RCC 7860 (cell line): ENCODE measurements at regions not wholly inside any gene's neighbourhood (a gene's known extent, or its start where the extent isn't known, plus 50 kb on each side); places are given as distances from the start of the nearest gene placed in this dataset.

Experiments used
- DNase-seq: peaks from one replicate; pipeline ENCODE4 v3.0.0-alpha.2; 2015; ENCODE audit warnings: low spot score
- FAIRE-seq: peaks from 2 replicates; lab custom pipeline; 2012; peaks lifted over from hg19 to GRCh38; lab: Jason Lieb, UNC

DNA sequence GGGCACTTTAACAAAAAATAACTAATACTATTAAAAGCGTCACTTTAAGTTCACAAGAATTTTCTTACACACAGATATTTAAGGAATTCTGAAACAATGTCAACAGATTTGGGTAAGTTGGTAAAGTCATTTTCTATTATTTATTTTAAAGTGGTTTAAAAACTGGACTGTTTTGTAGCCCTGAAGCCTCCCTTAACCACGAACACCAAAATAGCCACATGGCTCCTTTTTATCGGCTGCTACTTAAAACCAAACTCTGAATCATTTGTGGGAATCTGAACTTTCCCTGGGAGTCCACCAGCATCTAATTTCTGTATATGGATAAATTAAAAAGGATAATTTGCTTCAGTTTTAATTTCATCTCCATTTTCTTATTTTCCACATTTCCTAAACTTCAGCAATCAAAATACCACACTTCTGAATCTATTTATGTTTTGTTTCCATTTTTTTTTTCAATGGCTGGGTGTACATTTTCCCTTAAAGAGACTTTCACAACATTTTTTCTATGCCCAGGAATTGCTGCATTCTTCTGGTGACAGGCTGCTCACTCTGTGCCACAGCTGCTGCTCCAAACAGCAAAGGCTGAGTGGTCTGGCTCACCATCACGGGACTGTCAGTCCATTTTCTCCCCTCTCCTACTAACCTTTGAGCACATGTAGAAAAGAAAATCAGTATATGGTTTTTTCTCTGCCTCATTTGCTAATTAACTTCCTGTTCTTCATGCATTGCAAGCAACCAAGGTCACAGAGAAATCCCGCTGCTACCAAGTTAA lies 255.5 kb upstream of the KCNJ16 start:
- DNase-seq (no peak), FAIRE-seq (peak; percentile 69)

DNA sequence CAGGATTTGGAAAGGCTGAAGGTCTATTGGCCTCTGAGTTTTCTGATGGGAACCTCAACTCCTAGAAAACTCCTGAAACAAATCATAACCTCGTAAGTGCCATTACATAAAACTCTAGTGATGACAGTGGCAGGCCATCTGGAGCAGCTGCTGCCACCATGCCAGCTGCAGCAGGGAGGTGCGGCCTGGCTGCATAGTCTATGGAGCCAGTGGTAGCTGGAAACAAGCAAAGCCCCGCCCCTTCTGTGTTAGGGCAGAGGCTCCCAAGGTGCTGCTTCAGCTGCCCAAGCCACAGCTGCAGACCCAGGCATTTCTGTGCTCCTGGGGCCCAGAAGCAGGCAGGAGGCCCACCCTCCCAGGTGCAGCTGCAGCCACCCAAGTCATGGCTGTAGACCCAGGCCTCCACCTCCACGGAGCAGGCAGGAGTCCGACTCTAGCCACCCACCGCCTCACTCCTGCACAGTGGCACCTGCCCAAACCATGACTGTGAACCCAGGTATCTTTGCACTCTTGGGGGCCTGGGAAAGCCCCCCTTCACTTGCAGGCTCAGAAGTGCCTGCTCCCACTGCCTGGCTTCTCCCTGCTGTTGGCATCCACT lies 254.1 kb upstream of the KCNJ16 start:
- FAIRE-seq = no peak

DNA sequence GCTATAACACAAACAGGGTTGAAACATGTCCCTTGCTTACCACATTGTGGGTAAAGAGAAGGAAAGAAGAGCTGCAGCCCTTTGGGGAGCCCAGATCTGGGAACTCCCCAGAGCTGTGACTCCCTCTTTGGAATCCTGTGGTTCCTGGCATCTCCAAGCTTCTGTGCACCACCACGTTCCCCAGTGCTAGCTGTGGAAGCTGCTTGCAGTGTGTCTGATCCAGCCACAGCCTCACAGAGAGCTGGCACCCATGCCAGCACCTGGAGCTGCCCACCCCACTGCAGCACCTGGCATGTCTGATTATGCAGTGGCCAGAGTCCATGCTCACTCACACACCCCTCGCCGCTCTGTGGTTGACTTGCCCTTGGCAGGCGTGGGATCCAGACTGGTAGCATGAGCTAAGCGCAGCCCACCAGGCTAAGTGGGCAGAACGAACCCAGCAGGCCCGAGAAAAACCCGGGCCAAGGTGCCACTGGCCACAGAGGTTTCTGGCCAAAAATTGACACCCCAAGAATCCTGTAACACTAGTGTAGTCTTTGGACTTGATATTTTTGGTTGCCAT lies 252.6 kb upstream of the KCNJ16 start:
- no peak for DNase-seq
- FAIRE-seq = no peak

More for the DNA sequence above, 254.1 kb upstream of the KCNJ16 start:
- DNase-seq = no peak

DNA sequence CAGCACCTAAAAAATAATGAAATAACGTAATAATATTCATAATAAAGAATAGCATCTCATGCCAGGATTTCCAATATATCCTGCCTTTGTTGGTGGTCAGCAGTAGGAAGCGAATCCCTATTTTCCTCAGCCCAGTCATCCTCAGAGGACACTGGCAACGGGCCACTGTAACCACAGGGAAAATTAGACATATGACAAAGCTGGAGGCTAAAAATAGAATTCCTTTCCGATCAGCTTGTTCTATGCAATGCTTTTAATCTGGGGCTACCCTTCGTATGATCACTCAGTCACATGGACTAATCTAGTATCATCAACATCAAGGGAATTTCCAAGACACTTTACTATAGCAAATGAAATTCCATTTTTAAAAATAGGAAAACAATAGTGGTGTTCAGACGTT lies 246.9 kb upstream of the KCNJ16 start:
- DNase-seq (peak; percentile 57), FAIRE-seq (peak; percentile 78)

DNA sequence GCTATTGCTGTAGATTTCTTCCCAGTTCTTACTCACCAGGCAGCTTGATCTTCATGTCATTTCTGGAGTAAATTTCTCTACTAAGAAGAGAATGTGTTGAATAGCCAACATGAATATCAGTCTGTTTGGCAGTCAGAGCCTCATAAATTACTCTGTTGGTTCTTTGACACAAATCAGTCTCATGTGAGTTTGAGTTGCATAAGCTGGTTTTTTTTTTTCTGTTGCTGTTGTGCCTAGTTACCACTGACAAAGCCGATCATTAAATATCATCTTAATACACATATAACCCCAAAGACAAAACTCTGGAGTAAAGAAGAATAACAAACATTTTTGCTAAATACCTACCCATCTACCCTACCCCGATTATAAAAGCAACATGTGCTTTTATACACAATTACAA lies 240.5 kb upstream of the KCNJ16 start:
- no peak for DNase-seq
- FAIRE-seq = no peak

DNA sequence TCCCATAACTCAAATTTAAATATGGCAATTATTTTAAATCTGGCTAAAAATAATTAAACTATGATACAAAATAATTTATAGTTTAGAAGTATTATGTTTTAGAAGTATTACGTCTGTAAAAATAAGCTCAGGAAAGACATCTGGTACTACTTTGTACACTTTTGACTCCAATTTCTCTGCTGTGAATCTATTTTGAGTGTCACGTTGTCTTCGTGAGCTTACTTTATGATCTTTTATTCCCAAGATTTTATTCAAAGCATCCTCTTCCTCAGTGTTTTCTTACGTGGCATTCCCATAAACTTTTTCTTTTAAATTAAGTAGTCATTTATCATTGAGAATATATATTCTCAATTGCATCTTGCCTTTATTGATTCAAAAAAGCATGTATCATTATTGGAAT lies 223.3 kb upstream of the KCNJ16 start:
- FAIRE-seq (no peak), DNase-seq (no peak)

DNA sequence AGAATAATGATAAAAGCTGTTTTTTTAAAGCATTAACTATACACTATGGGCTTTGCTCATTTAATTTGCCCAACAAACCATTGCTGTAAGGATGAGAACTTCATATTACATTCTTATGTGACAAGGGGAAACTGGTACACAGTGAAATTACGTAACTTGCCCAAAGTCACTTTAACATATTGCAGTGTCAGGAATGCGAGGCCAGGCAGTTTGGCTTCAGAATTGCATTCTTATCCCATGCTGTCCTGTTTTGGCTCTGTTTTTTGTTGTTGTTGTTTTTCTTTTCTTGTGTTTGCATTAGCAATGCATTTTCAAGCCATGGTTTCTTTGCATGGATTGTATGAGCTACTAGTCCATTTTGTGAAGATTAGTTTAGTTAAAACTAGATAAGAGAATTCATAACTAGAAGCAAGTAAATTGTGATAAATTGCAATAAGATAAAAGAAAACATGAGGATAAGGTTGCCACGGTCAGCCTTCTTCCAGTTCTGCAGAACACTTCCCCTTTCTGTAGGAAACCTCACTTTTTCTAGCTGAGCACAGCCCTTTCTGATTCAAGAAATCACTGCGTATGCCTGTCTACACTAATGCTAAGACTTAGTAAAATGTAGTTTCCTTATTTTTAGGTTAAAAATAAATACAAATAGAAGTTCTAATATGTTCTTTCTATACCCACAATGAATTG lies 221.3 kb upstream of the KCNJ16 start:
- no peak for DNase-seq
- FAIRE-seq = no peak

DNA sequence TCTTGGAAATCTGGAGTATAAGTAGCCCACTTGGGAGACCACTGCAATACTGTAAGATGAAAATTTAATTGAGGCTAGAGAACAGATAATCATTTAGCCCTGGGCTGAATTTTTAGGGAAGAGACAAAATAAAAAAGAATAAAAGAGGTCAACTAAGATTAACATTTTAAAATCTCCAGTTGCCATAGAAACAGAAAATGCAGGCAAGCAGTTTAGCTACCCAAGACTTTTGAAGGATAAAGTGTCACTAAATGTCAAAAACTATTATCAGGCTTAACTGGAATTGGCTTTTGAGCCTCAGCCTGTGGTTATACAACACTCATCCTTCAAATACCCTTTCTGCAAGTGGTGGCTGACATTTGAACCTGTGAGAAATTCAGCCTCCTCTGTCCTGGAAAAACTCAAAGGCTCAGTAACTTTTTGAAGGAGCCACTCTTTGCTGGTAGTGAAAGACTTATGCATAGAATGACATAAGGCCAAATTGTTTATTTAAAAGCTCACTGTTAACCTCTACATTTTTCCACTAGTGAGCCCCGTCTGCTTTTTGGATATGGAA lies 220.7 kb upstream of the KCNJ16 start:
- no peak for FAIRE-seq
- no peak for DNase-seq

DNA sequence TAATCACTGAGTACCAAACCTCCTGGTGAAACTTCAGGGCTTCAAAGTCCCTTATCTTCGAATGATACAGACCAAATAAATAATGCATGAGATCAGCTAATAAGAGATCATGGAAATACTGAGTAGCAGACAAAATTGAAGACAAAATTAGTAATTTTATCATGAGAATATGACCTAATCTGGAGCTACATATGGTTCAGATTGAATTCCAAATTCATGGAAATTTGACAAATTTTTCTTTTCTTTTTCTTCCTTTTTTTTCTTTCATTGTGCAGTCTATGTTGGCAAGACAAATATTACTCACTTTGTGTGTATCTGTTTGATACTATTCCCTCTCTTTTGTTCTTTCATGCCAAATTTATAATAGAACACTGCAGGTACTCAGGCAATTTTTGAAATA lies 218.1 kb upstream of the KCNJ16 start:
- FAIRE-seq = no peak
- DNase-seq = no peak

DNA sequence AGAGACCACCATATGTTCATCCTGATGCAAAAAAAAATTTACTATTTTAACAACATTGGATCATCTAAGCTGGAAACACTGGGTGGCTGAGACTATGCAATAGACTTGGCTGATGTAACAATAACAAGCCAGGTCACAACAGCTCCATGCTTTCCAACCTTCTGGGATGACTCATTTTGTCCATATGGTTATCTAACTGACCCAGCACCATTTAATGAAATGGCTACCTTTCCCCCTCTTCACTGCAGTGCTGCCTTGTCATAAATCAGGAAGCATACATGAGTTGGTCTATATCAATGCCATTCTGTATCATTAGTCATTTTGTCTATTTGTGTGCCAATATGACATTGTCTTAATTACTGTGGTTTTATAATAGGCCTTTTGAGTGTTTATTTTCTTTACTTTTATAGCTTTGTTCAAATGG lies 217.6 kb upstream of the KCNJ16 start:
- peak; percentile 53 for FAIRE-seq
- DNase-seq = peak; percentile 71

DNA sequence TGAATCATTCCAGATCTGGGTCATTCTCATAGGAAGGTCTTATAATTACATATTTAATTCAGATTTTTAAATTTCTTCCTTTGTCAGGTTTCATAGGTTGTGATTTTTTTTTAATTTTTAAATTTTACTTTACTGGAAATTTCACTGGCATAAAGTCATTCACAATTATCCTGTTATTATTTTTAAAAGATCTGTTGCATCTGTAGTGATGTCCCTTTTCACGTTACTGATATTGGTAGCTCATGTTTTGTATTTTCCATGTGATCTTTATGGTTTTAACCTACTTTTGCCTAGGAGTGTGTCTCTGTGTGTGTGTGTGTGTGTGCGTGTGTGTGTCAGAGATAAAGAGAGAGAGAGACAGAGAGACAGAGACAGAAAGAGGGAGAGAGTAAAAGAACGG lies 216.6 kb upstream of the KCNJ16 start:
- DNase-seq = no peak
- FAIRE-seq = no peak

DNA sequence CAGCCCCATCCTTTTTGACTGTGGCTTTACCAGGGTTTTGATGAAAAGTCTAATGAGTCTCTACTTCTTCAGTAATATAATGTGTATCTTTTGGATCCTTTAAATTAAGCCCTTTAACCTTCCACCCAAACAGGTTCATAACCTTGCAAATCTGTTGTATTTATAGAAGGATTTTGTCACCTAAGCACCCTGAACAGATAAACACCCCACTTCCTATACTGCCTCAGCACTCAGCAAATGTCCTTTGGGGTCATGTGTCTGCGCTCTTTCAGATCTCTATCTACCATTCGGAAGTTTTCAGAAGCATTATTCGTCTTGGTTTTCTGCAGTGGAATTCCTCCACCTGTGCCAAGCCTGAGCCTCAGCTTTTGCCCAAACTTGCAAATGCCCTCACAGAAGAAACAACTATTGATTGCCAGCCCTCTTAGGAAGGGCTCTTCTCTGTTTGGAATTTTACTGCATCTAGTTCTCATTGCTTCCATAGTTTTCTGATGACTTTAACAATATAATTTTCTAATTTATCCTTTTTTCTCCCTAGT lies 214.8 kb upstream of the KCNJ16 start:
- FAIRE-seq (no peak), DNase-seq (no peak)

DNA sequence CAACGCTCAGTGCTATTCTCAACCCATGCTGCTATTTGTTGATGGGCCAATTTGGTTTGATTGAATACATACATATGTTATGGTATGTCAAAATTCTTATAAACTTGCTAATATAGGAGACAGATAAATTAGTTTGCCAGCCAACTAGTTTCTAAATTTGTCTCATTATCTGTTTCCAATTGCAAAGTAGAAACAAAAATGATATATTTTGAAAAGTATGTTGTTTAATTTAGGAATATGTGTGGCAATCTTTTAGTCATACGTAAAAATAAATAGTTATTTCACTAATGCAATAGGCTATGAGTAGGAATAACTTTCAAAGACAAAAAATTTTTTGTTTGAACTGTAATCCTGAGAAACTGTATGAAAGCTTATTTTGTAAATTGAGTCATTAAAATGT lies 210.6 kb upstream of the KCNJ16 start:
- FAIRE-seq = no peak
- DNase-seq = no peak

DNA sequence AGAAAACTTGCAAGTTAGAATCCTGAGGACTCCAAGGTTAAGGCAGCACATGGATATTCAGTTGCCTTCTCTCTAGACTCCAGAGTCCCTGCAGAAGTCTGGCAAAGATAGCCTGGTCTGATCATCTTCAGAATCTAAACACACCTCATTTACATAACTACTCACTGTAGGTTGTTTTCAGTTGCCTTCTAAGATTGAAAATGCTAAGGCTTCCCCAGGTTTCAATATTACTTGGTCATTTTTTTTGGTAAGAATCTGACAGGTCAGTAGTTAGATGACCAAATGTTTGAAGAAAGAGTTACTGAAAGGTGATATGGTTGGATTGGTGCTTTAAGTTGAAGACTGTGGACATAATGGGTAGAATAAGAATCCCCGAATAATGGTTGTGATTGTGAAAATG lies 205.4 kb upstream of the KCNJ16 start:
- DNase-seq (peak; percentile 7), FAIRE-seq (no peak)

DNA sequence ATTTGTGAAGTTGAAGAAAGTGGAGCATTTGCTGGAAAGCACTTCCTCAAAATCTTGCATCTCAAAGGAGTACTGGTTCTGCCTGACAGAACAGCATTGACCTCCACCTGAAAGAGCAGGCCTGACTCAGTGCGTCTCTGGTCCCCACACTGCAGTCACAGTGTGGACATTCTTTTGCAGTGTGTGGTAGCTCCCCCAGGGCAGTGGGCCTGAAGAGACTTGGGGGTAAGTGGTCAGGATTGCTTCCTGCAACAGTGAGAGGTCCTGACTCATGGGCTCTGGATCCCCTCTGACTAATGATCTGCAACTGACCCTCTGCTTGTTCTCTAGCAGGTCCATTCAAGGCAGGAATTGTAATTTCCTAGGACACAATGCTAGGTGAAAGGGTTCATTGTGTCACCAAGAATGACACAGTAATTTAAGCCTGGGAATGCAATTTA lies 204.9 kb upstream of the KCNJ16 start:
- FAIRE-seq (peak; percentile 98), DNase-seq (peak; percentile 99)

DNA sequence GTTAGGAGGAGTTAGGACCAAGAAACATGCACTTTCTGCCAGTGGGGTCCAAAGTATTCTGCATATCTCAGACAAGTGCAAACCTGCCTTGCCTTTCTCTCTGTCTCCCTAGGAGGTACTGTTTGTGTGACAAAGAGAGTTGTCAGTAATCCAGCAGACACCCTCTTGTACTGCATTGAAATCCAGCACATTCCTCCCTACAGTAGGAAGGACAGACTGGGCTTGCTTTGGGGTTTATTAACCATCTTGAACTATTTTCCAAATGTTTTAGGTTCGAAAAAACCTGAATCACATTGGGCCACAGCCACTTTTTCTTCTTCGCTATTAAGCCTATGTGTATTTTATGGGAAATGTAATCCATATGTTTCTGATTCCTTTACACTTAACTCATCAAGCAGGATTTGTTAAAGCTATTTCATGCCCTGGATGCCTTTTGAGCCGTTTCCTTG lies 204.2 kb upstream of the KCNJ16 start:
- FAIRE-seq (no peak), DNase-seq (peak; percentile 46)

DNA sequence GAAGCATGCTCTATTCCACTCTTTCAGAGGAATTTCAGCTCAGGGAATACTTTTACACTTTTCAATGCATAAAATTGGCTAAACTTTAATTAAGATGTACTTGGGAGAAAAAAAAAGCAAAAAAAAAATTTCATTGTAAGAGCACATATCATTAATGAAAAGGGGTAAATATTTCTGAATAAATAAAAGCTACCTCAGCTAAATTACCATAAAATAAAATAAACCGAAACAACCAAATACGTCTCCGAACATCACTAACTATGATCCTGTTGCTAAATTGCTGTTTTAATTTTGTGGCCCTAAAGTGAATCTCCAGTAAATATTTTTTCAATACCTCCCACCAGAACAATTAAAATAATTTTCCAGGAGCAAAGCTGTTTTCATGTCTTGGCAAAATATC lies 203.7 kb upstream of the KCNJ16 start:
- DNase-seq (no peak), FAIRE-seq (no peak)

DNA sequence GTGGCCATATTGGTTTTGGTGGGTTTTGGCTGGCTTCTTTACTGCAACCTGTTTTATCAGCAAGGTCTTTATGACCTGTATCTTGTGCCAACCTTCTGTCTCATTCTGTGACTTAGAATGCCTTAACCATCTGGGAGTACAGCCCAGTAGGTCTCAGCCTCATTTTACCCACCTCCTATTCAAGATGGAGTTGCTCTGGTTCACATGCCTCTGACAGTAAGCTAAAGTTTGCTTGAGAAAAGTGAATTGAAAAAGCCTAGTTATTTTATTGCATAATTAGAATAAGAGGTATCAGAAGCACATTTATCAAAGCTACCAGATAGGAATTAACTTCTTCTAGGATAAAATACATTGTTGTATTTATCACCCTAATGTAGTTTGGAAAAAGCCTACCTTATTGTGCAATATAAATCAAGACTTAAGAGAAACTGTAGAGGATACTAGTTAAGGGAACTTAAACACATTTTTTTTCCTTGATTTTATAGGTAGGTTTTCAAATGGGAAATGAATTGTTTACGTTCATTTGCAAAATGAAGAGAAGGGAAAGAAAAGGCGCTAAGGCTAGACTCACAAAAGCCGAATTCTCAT lies 202.3 kb upstream of the KCNJ16 start:
- no peak for DNase-seq
- no peak for FAIRE-seq

DNA sequence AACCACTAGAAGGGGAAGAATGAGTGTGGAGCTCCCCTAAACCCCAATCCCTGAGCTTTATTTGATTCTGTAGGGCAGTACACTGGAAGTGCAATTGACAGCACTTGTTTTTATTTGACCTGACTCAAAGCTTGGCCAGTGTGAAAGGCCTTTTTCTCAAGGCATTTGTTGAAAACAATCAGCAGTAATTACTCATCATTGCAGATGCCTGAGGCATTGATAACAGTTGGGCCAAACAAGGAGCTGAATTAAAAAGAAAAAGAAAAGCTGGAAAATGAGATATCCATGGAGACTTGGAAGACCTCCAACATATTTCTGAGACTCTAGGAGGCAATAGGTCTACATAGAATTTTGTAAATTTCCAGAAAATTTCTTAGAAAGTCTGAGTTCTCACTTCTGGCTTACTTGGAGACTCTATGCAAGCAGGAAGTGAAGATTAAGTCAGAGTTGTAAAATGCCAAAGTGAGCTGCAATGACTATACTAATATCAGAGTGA lies 200.8 kb upstream of the KCNJ16 start:
- no peak for FAIRE-seq
- DNase-seq = peak; percentile 21

DNA sequence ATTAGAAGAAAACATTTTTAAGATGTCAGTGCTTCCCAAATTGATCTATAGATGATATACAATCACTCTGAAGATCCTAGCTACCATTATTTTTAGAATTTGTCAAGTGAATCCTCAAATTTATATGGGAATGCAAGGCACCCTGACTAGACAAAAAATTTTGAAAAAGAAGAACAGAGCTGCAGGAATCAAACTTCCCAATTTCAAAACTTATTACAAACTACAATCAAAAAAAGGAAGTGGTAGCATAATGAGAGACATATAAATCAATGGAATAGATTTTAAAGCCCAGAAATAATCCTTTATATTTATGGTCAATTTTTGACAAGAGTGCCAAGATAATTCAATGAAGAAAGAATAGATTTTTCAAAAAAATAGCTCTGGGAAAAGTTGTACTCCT lies 198.3 kb upstream of the KCNJ16 start:
- FAIRE-seq (no peak), DNase-seq (no peak)
